ENCODE measurements at regions not wholly inside any gene's neighbourhood (a gene's known extent, or its start where the extent isn't known, plus 50 kb on each side); places are given as distances from the start of the nearest gene placed in this dataset.

- no peak for ATAC-seq (ENCODE audit: low read depth)
- dilution Hi-C loops (cut with HindIII; ENCODE audit: low sequenced_read_pairs, unreplicated experiment) = no loop called here
Observed at GRCh38 chr3:20657560-20657959, 471.6 kb upstream of the SGO1 start.

More at GRCh38 chr3:20657560-20657959, 471.6 kb upstream of the SGO1 start:
- no peak overlapping the region for H2BK120ac ChIP-seq (ENCODE audit: low read depth, low read length)
- H4K91ac ChIP-seq (ENCODE audit: insufficient read depth, low read depth, low read length) = no peak overlapping the region
- WGBS, 2 experiments (ENCODE audit: extremely low coverage in 2 of 2, insufficient read length in 1 of 2) = 89% methylated on average over 2 of the region's 4 CpGs; no CpG with 5 or more reads in 1 of the 2 experiments
- in situ Hi-C loops (cut with MboI; ENCODE audit: low sequenced_read_pairs) = no loop called here
- no peak overlapping the region for H4K5ac ChIP-seq (ENCODE audit: low read depth, low read length)
- CTCF ChIA-PET = interaction anchor here (0.6 to 2.4 kb wide), 3 partner anchors 14 to 1237 kb away, joined by 3 to 6 read pairs (median 3); no protein-coding TSS in a partner anchor
- no peaks in the 10 kb centered on the region for H3K27me3 ChIP-seq (ENCODE audit: control insufficient read depth, insufficient read depth, low read length)
- POLR2A ChIA-PET (ENCODE audit: unreplicated experiment) = no interaction called here
- H3K4me1 ChIP-seq (ENCODE audit: control insufficient read depth, insufficient read depth, low read length) = no peaks in the 10 kb centered on the region
- no peak overlapping the region for H3K18ac ChIP-seq (ENCODE audit: low read depth, low read length)
- intact Hi-C loops (cut with micrococcal nuclease) = no loop called here
- no peak for TF ChIP-seq RFX5 (IDR thresholded peaks at IDR 0.05; ENCODE audit: low read depth, low read length)
- TF ChIP-seq RAD21 (IDR thresholded peaks at IDR 0.05; ENCODE audit: low read length) = no peak
- peak; percentile 92 for TF ChIP-seq MAFK (IDR thresholded peaks at IDR 0.05; ENCODE audit: low read depth, low read length)
- TF ChIP-seq CEBPB (IDR thresholded peaks at IDR 0.05; ENCODE audit: low read depth, low read length) = no peak
- TF ChIP-seq NFE2L2 (IDR thresholded peaks at IDR 0.05; ENCODE audit: low read depth, low read length) = peak; percentile 94
- no peaks in the 10 kb centered on the region for H3K79me1 ChIP-seq (ENCODE audit: low read depth in 1 of 2, low read length in 2 of 2)
- H2BK5ac ChIP-seq (ENCODE audit: low read depth, low read length, poor library complexity, severe bottlenecking) = no peak overlapping the region
- no peak overlapping the region for H3K14ac ChIP-seq (replicated peaks; ENCODE audit: low read depth, low read length)
- DNase-seq = no peak
- H3K9me3 ChIP-seq (ENCODE audit: control insufficient read depth, insufficient read depth, low read length) = 0 out of 2 replicates have a peak, but pooled peaks cover 1% of the 10 kb centered on the region
- no peak overlapping the region for H2AK5ac ChIP-seq (ENCODE audit: low read depth, low read length)
- H3K56ac ChIP-seq (ENCODE audit: extremely low read depth, insufficient read depth, low read length) = no peak overlapping the region
- H4K8ac ChIP-seq (ENCODE audit: low read depth in 2 of 2, low read length in 2 of 2) = no peak overlapping the region
- H3K27ac ChIP-seq (ENCODE audit: insufficient read depth, low read length) = no peak overlapping the region
- no peak overlapping the region for H3K4me3 ChIP-seq (ENCODE audit: insufficient read depth, low read depth, low read length)
- H3K23ac ChIP-seq (ENCODE audit: low read depth, low read length) = no peak overlapping the region
- H4K20me1 ChIP-seq (ENCODE audit: insufficient read depth, low read length) = no peaks in the 10 kb centered on the region
- H2AK9ac ChIP-seq (replicated peaks; ENCODE audit: low read depth, low read length, poor library complexity) = no peak overlapping the region
- no peak overlapping the region for H3K4ac ChIP-seq (ENCODE audit: low read depth, low read length)
- no peak overlapping the region for H2BK15ac ChIP-seq (ENCODE audit: low read depth, low read length)
- no peak overlapping the region for H2BK20ac ChIP-seq (ENCODE audit: low read depth, low read length)
- no TSS peak for BruUV-seq (replicated peaks)
- H3K36me3 ChIP-seq (ENCODE audit: control insufficient read depth, insufficient read depth, low read length) = no peaks in the 10 kb centered on the region
- H3K9me1 ChIP-seq (ENCODE audit: insufficient read depth, low read length) = no peaks in the 10 kb centered on the region
- no peak overlapping the region for H3K9ac ChIP-seq (ENCODE audit: low read depth, low read length)
- H3K4me2 ChIP-seq (ENCODE audit: low read depth, low read length) = no peak overlapping the region
- no peak overlapping the region for H2AFZ ChIP-seq (replicated peaks; ENCODE audit: low read length, poor library complexity)
